Prostate gland (tissue), 2 donors: ENCODE measurements at regions not wholly inside any gene's neighbourhood (a gene's known extent, or its start where the extent isn't known, plus 50 kb on each side); places are given as distances from the start of the nearest gene placed in this dataset.

Experiments used
- DNase-seq: peaks from one replicate; pipeline ENCODE4 v3.0.0-alpha.2; 2019; ENCODE audit warnings: low spot score
- H3K27ac ChIP-seq, 2 donors: fragments of 200-600 bp; sonication (generic); 2 replicates each; pipeline ENCODE4 v1.5.1; 2017 to 2019
- H3K27me3 ChIP-seq: fragments of 200-600 bp; sonication (generic); replicated peaks from 2 replicates; pipeline ENCODE4 v1.5.1; 2019; ENCODE audit not compliant: insufficient read depth
- H3K36me3 ChIP-seq, 2 donors: fragments of 200-600 bp; sonication (generic); 1 replicate in 1 of 2; 2 replicates in 1 of 2; pipeline versions ENCODE4 v1.5.1 to v1.8.1; 2017 to 2019
- H3K4me1 ChIP-seq: fragments of 200-600 bp; sonication (generic); replicated peaks from 2 replicates; pipeline ENCODE4 v1.5.1; 2019
- H3K4me3 ChIP-seq, 2 donors: fragments of 200-600 bp; sonication (generic); 2 replicates each; pipeline ENCODE4 v1.5.1; 2017 to 2019
- H3K9me3 ChIP-seq: fragments of 200-600 bp; sonication (generic); 2 replicates; pipeline ENCODE4 v1.5.1; 2017
- POLR2A ChIP-seq: fragments of 450-650 bp; IDR thresholded peaks from one replicate; pipeline ENCODE4 v1.6.1; 2016; ENCODE audit warnings: antibody characterized with exemption, mild to moderate bottlenecking
- POLR2AphosphoS5 ChIP-seq: sonication (generic); formaldehyde crosslinking; IDR thresholded peaks from one replicate; pipeline ENCODE4 v1.6.1; 2017; ENCODE audit warnings: antibody characterized with exemption
- WGBS: methylation state at CpG from one replicate; pipeline ENCODE4 v1.1.5; 2018; 5-methylcytosine and 5-hydroxymethylcytosine counted together
- intact Hi-C: fragments of 100-400 bp; cut with DNase I; formaldehyde crosslinking; loops from one replicate; pipeline ENCODE4 v1.14.2; 2022
- TF ChIP-seq, protein P1 (sequence below), 4 experiments: fragments of 200-600 bp in 2 of 4; fragments of 450-650 bp in 2 of 4; sonication (generic) in 2 of 4; IDR thresholded peaks; 1 replicate in 3 of 4; 2 replicates in 1 of 4; pipeline ENCODE4 v1.5.1; 2016 to 2019; ENCODE audit warnings: antibody characterized with exemption in 4 of 4, mild to moderate bottlenecking in 2 of 4, moderate library complexity in 2 of 4

DNA sequence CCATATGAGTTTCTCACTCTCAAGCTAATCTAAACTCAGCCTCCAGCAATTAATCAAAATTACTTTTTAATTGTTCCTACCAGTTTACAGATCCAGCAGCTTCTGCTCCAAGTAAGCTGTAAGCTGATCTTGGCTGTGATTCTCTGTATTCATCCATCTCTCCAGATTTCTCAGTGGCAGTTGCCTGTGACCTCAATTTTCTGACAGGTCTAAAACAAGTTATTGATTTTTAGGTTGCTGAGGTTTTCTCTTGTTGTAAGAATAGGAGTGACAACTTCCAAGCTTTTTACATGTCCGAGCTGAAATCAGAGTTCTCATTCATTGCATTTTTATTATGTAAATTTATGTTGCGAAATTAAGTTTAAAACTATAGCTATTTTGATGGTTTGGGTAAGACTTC, 1044.4 kb downstream of the PLA2G4A start:
- 88% methylated on average over 2 of the region's 2 CpGs for WGBS
- intact Hi-C loops = no loop called here
- Histone ChIP-seq H3K27me3 (no peaks in the 10 kb centered on the region), H3K9me3 (no peaks in the 10 kb centered on the region), H3K27ac (no peak overlapping the region), H3K4me1 (no peaks in the 10 kb centered on the region), H3K36me3 (no peaks in the 10 kb centered on the region), H3K4me3 (no peak overlapping the region)
- DNase-seq = no peak
- TF ChIP-seq, protein P1, sequence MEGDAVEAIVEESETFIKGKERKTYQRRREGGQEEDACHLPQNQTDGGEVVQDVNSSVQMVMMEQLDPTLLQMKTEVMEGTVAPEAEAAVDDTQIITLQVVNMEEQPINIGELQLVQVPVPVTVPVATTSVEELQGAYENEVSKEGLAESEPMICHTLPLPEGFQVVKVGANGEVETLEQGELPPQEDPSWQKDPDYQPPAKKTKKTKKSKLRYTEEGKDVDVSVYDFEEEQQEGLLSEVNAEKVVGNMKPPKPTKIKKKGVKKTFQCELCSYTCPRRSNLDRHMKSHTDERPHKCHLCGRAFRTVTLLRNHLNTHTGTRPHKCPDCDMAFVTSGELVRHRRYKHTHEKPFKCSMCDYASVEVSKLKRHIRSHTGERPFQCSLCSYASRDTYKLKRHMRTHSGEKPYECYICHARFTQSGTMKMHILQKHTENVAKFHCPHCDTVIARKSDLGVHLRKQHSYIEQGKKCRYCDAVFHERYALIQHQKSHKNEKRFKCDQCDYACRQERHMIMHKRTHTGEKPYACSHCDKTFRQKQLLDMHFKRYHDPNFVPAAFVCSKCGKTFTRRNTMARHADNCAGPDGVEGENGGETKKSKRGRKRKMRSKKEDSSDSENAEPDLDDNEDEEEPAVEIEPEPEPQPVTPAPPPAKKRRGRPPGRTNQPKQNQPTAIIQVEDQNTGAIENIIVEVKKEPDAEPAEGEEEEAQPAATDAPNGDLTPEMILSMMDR (IDR thresholded peaks at IDR 0.05) = no peak
- TF ChIP-seq POLR2AphosphoS5 (no peak), POLR2A (no peak)

DNA sequence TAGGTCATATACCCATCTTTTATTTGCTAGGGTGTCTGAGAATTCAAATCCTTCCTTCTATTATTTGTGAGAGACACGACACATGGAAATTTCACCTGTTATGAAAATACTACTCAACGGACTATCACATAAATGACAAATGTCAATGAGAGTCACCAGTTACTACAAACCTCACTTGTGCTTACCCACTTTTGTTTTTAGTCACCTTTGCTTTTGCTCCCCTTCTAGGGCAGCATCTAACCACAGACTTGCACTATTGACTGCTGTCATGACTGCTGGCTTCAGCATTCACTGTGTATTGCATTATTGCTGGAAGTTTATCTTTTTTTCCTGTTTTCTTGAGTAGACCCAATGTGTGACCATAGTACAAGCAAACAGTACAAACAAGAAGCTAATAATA, 1048.0 kb downstream of the PLA2G4A start:
- TF ChIP-seq, protein P1 (IDR thresholded peaks at IDR 0.05) = no peak
- TF ChIP-seq POLR2AphosphoS5 = no peak
- TF ChIP-seq POLR2A = no peak
- intact Hi-C loops = no loop called here
- Histone ChIP-seq H3K4me3 (no peak overlapping the region), H3K27ac (no peak overlapping the region), H3K9me3 (no peaks in the 10 kb centered on the region), H3K27me3 (no peaks in the 10 kb centered on the region), H3K4me1 (no peaks in the 10 kb centered on the region), H3K36me3 (no peaks in the 10 kb centered on the region)
- WGBS = 98% methylated on average over 2 of the region's 2 CpGs
- DNase-seq = no peak

DNA sequence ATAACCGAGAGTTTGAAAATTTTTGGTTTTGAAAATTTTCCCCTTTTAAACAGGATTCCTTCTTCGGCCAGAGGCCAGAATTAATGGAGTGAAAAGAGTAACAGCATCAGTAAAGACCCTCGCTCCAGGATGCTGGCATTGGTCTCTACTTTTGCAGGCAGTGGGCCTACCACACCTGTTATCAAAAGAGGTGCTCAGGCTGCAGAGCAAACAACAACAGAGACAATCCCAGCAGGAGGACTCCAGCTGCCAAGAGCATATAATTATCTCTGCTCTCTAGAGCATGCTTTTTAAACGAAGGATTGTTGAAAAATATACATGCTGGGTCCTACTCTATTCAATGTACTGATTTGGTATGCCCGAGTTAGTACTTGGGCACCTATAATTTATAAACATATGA, 1048.5 kb downstream of the PLA2G4A start:
- no peaks in the 10 kb centered on the region for H3K9me3 ChIP-seq
- intact Hi-C loops = no loop called here
- H3K27me3 ChIP-seq = no peaks in the 10 kb centered on the region
- H3K4me1 ChIP-seq = no peaks in the 10 kb centered on the region
- TF ChIP-seq POLR2AphosphoS5 (no peak), POLR2A (no peak)
- TF ChIP-seq, protein P1 (IDR thresholded peaks at IDR 0.05) = no peak
- 71% methylated on average over 5 of the region's 5 CpGs for WGBS
- H3K4me3 ChIP-seq = no peak overlapping the region
- DNase-seq = no peak
- H3K27ac ChIP-seq = no peak overlapping the region
- no peaks in the 10 kb centered on the region for H3K36me3 ChIP-seq

DNA sequence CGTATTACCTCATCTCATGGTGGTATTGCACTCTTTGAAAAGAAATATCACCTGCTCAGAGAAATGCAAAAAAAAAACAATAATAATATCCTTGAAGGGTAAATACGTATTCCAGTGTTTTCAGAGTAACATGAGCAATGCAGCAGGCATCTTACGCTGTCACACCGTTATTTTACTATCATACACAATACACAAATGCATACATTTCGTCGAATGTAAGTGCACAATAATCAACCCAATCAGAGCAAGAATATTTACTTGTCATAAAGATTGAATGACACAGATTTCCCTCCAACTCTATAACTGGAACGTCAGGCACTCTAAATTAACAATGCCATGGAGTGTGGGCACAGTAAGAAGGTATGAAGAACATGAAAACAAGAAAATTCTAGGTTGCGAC, 1050.1 kb downstream of the PLA2G4A start:
- H3K36me3 ChIP-seq = no peaks in the 10 kb centered on the region
- H3K4me1 ChIP-seq = no peaks in the 10 kb centered on the region
- intact Hi-C loops = no loop called here
- H3K9me3 ChIP-seq = no peaks in the 10 kb centered on the region
- no peak overlapping the region for H3K4me3 ChIP-seq
- no peaks in the 10 kb centered on the region for H3K27me3 ChIP-seq
- H3K27ac ChIP-seq = no peak overlapping the region
- DNase-seq = no peak
- TF ChIP-seq POLR2AphosphoS5 = no peak
- no peak for TF ChIP-seq POLR2A
- TF ChIP-seq, protein P1 (IDR thresholded peaks at IDR 0.05) = no peak
- 66% methylated on average over 8 of the region's 8 CpGs for WGBS

DNA sequence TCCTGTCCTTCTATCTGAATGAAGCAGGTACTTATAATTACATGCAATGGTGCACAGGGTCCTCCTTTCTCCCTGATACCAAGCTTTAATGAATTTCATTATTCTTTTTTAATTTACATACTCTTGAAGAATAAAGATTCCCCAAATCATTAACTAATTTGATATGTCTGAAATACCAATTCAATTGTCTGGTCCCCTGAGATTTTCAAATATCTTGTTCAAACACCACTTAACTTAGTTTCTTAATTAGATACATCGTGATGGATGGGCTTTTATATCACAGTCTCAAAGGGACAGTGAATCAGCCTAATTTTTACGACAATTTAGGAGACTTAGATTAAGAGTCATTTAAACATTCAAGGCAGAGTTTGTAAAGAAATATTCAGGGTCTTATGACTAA, 1054.6 kb downstream of the PLA2G4A start:
- WGBS = 86% methylated on average over 2 of the region's 2 CpGs
- Histone ChIP-seq H3K4me1 (no peaks in the 10 kb centered on the region), H3K27ac (no peak overlapping the region), H3K27me3 (no peaks in the 10 kb centered on the region), H3K36me3 (no peaks in the 10 kb centered on the region), H3K4me3 (no peak overlapping the region), H3K9me3 (no peaks in the 10 kb centered on the region)
- DNase-seq = no peak
- TF ChIP-seq POLR2AphosphoS5 (no peak), POLR2A (no peak)
- TF ChIP-seq, protein P1 (IDR thresholded peaks at IDR 0.05) = no peak
- intact Hi-C loops = no loop called here
